ENCODE measurements at regions not wholly inside any gene's neighbourhood (a gene's known extent, or its start where the extent isn't known, plus 50 kb on each side); places are given as distances from the start of the nearest gene placed in this dataset.

- no peak for DNase-seq (ENCODE audit: low read depth, low spot score)
Observed at GRCh38 chr14:38901791-38902190, 201.2 kb downstream of the SEC23A start.

- DNase-seq (ENCODE audit: low read depth, low spot score): no peak
Observed at GRCh38 chr14:38900887-38901286, 202.1 kb downstream of the SEC23A start.

DNA sequence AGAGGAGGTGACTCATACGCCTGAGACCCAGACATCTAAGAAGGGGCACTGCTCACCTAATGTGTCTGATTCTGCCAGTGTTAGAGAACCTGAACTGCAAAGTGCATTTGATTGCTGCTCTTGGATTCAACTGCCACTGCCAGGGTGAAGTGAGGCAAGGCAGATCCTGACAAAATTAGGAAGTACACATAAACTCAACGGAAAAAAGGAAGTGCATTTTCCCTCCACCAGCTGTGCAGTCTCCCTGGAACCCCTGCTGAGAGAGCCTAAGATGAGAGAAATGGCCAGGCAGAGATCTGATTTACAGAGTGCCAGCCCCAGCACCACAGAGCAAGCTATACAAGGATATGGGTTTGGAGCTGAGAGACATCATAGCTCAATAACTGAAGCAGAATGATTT, 215.3 kb downstream of the SEC23A start:
- no peak for DNase-seq (ENCODE audit: low read depth, low spot score)

DNA sequence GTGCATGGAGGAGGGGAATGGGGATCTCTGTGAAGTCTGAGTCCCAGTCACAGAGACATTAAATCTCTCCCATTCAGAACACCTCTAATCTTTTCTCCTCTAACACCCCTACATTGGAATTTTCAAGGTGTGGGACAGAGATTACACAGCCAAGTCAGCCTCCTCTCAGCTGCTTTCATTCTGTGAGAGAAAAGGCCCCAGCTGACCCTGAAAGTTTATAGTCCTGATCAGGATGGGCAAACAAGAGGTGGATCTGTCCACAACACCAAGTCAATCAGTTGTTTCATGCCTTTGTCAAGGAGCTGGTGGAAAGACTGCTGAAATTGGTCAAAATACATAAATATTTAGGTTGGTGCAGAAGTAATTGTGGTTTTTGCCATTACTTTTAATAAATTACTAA, 218.9 kb downstream of the SEC23A start:
- no peak for DNase-seq (ENCODE audit: low read depth, low spot score)

DNA sequence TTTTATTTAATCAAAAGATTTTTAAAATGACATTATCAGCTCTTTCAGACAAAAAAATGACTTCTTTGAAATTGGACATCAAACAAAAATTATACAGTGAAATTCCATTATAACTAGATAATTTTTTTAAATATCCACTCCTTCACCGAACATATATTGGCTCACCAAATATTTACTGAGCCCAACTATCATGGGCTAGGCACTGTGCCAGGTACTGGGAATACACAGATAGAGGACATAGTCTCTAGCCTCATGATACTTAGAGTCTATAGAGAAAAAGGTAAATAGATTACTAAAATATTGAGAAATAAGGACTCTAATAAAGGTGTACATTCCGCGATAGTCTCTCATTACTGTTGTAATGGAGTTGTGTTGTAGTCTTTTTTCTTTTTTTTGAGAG, 219.9 kb downstream of the SEC23A start:
- no peak for DNase-seq (ENCODE audit: low read depth, low spot score)

GRCh38 chr14:38882533-38882932, 220.5 kb downstream of the SEC23A start:
- DNase-seq (ENCODE audit: low read depth, low spot score): no peak

DNA sequence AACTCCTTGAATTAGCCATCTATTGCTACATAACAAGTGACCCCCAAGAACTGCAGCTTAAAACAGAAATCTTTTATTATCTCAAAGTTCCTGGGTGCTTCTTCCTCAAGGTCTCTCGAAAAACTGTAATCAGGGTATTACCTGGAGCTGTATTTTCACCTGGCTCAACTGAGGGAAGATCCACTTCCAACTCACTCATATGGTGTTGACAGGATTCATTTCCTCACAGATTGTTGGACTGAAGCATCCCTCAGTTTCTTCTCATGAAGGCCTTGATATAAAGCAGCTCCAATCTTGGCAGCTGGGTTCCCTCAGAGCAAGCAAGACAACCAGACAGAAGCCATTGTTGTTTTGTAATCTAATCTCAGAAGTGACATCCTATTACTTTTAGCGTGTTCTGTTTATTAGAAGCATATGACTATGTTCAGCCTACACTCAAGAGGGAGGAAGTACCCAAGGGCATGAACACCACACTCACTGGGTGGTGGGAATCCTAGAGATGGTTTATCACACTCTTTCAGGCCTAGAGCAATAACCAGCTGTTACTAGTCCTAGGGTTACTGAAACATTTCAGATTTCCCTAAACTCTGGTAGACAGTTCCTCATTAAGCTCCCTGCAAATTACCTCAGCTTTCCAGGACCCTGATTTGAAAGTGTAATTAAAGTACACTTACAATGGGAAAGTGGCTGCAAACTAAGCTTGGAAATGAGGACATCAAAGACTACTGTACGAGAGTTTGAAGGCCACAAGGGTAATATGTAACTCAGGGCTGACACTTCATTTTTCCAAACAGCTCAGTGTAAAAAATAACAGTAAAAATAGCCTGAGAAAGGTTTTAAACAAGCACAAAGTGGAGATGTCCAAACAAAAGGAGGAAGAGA, 222.2 kb downstream of the SEC23A start:
- no peak for DNase-seq (ENCODE audit: low read depth, low spot score)

- no peak for DNase-seq (ENCODE audit: low read depth, low spot score)
Observed at GRCh38 chr14:38877744-38878388, 225.2 kb downstream of the SEC23A start.

- DNase-seq (ENCODE audit: low read depth, low spot score): no peak
Observed at GRCh38 chr14:38874721-38875120, 228.3 kb downstream of the SEC23A start.

DNA sequence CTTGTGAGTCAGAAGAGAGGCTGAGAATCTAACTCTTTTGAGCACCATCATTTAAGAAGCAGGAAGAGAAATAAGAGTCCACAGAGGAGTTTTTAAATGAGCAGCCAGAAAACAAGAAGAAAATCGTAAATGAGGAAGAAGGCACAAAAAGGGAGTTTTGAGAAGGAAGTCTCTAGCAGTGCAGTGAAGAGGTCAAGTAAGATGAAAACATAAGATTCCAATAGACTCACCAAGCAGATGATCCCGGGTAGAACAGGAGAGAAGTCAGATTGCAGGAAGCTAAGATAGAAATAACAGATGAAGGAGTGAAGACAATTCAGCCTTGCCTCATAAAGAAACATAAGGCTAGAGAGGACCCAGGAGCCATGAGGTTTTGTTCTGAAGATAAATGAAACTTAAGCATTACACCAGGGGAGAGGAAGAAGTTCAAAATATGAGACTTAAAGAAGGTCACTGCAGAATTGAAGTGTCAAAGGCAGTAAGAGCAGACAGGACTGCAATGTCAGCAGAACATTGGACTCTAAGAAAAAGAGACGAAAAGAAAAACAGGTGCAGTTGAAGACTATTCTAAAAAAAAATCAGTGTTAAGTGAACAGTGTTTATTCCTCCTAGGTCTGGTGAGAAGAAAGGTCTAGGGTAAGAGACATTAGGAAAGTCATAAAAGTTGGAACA, 229.0 kb downstream of the SEC23A start:
- no peak for DNase-seq (ENCODE audit: low read depth, low spot score)

GRCh38 chr14:38870296-38870836, 232.7 kb downstream of the SEC23A start:
- DNase-seq (ENCODE audit: low read depth, low spot score): no peak

DNA sequence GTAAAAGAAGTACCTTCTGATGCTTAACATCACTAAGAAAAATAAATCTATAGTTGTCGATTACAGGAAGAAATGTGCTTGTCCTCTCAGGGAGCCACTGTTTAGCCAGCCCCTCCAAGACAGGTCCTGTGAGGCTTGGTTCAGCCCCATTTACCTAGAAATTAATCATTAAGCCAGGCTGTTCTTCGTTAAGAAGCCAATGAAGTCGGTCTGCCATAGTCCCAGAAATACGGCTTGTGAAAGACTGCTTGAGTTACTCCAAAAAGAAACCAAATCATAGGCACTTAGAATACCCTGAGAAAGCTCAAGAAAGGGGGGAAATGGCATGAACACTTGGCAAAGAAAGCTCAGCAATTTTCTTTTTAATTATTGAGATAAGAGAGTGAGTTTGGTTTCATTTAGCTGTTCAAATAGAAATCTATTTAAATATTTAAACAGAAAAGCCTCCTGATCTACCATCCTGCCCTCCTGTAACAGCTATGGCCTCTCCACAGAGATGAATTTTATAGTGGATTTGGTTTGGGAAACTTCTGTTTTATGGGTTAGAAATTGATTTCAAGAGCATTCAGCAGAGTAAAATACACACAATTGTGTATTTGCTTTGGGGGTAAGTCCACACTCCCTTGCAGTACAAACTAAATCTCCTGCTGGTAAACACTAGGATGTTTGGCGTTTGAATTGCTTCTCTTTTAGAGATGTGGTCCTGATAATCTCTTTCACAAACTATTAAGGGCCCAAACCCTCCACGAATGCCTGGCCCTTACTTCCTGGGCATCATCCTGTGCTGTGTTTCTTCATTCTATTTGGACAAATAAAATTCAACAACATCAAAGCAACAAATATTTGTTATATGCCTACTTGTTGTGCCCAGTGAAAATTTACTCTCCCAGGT, 234.4 kb downstream of the SEC23A start:
- DNase-seq (ENCODE audit: low read depth, low spot score): no peak

DNA sequence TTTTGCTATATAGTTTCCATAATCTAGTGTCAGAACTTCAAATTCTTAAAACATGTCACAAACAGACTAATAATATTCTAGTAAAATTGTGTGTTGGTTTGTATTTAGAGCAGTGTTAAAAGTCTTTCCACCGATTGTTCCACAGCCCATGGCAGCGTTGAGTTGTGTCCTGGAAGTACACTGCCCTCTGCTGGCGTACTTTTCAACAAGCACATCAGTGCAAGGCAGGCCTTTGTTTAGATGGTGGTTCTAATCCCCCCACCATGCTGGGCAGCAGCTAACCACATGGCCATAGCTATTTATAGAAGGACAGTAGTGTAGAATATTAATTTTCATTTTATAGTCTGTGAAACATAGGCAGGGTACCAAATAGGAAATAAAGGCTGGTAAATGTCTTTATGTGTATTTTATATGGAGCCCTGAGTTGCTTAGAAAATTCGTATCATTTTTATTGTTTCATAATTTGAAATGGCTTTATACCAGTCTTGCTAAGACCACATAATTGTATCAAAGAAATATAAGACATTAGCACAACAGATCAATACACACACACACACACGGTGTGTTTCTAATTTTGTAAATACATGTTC, 235.4 kb downstream of the SEC23A start:
- DNase-seq (ENCODE audit: low read depth, low spot score): peak; percentile 79

DNA sequence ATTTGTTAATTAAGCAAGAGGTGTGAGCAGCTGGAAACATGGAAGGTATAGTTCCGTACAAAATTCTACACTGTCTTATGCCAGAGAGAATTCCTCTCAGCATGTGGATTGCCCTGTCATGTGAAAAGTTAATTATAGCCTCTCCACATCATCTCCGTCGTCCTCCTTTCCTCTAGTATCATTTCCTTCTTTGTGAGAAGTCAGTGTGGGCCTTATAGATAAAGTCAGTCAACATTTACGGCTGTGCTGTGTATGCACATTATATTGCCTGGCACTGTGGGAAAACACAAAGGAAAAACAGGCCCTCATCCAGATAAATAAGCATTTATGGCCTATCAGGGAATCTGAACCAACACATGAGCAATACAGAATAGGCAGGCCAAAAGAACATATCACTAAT, 236.6 kb downstream of the SEC23A start:
- no peak for DNase-seq (ENCODE audit: low read depth, low spot score)

- peak; percentile 78 for DNase-seq (ENCODE audit: low read depth, low spot score)
Observed at GRCh38 chr14:38862366-38862765, 240.7 kb downstream of the SEC23A start.

GRCh38 chr14:38860530-38860929, 242.5 kb downstream of the SEC23A start:
- DNase-seq (ENCODE audit: low read depth, low spot score): no peak

DNA sequence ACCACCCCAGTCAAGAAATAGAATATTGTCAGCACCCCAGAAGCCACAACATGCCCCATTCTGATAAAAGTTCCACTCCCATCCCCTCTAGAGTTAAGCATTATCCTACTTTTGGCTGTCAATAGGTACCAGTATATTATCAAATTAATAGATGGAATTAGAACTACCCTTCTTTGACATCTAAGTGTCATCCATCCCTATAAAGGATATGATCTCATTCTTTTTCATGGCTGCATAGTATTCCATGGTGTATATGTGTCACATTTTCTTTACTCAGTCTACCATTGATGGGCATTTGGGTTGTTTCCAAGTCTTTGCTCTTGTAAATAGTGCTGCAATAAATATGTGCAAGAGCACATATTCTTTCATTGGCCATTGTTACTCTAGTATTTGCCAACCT, 246.2 kb downstream of the SEC23A start:
- DNase-seq (ENCODE audit: low read depth, low spot score): no peak

- DNase-seq (ENCODE audit: low read depth, low spot score): no peak
Observed at GRCh38 chr14:38855513-38855912, 247.5 kb downstream of the SEC23A start.

DNA sequence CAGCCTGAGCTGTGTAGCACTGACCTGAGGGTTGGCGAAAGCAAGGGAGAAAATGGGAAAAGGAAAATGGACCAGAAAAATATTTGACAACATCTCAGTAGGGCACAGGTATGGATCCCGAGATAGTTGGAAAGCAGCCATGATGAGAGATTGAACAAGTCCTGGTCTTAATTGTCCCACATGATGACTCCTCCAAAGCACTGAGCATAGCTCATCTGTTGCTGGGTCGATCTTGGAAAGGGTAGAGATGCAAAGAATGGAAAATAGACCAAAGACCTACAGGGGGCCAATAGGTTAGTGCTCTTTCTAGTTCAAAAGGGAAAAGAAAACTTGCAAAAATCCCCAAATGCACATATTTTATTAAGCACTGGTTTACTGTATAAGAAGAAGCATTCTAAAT, 251.9 kb downstream of the SEC23A start:
- DNase-seq (ENCODE audit: low read depth, low spot score): no peak

GRCh38 chr14:38850664-38851063, 252.4 kb downstream of the SEC23A start:
- no peak for DNase-seq (ENCODE audit: low read depth, low spot score)

Data from ELF-1 (cell line).